ENCODE measurements at regions not wholly inside any gene's neighbourhood (a gene's known extent, or its start where the extent isn't known, plus 50 kb on each side); places are given as distances from the start of the nearest gene placed in this dataset.
"Not testable (repeated sequence)": the region's sequence is repeated elsewhere in the genome, so short reads cannot be mapped to it uniquely, and the experiment has no call there.

DNA sequence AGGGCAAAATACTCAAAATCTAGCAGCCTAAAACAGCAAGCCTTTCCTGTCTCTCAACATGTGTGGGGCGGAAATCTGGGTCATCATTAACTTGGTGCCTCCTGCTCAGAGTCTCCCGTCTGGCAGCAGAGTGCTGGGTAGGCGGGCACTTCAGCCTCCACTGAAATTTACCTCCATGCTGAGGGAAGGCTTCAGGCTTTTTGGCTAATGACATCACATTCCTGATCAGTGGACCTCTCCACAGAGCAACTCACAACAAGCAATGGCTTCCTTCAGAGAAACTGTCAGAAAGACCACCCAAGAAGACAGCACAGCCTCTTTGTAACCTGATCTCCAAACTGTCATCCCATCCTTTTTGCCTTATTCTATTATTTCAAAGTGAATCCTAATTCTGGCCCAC is 1109.0 kb downstream of the UQCRFS1 start:
- TF ChIP-seq, protein P1, sequence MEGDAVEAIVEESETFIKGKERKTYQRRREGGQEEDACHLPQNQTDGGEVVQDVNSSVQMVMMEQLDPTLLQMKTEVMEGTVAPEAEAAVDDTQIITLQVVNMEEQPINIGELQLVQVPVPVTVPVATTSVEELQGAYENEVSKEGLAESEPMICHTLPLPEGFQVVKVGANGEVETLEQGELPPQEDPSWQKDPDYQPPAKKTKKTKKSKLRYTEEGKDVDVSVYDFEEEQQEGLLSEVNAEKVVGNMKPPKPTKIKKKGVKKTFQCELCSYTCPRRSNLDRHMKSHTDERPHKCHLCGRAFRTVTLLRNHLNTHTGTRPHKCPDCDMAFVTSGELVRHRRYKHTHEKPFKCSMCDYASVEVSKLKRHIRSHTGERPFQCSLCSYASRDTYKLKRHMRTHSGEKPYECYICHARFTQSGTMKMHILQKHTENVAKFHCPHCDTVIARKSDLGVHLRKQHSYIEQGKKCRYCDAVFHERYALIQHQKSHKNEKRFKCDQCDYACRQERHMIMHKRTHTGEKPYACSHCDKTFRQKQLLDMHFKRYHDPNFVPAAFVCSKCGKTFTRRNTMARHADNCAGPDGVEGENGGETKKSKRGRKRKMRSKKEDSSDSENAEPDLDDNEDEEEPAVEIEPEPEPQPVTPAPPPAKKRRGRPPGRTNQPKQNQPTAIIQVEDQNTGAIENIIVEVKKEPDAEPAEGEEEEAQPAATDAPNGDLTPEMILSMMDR (IDR thresholded peaks at IDR 0.05; ENCODE audit: low read depth, low read length, missing control alignments): no peak
- H3K4me3 ChIP-seq (replicated peaks; ENCODE audit: low read depth, low read length): no peak overlapping the region
- no peak for DNase-seq (ENCODE audit: extremely low read depth, low read depth)

- DNase-seq (ENCODE audit: extremely low read depth, low read depth): not testable (repeated sequence)
Measured at GRCh38 chr19:28084659-28085157, 1128.2 kb downstream of the UQCRFS1 start.

DNA sequence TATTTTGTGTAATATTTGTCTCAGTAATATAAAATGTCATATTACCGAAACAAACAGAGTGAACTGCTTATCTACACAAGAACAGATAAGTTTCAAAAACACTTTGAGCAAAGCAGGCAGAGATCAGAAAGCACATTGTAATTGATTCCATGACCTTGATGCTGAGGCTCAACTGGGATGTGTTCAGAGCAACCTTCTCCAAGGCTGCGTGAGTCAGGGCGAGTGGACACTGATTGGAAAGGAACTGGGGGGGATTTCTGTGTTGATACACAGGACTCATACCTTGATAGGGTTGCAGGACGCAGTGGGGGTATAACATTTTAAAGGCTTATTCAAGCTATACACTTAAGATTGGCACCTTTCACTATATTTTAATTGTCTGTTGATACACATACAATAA is 1136.3 kb downstream of the UQCRFS1 start:
- TF ChIP-seq, protein P1 (IDR thresholded peaks at IDR 0.05; ENCODE audit: low read depth, low read length, missing control alignments): no peak
- no peak for DNase-seq (ENCODE audit: extremely low read depth, low read depth)
- H3K4me3 ChIP-seq (replicated peaks; ENCODE audit: low read depth, low read length): no peak overlapping the region

More at GRCh38 chr19:28084659-28085157, 1128.2 kb downstream of the UQCRFS1 start:
- not testable (repeated sequence) for H3K4me3 ChIP-seq (replicated peaks; ENCODE audit: low read depth, low read length)

GRCh38 chr19:28075229-28075628 is 1137.7 kb downstream of the UQCRFS1 start:
- DNase-seq (ENCODE audit: extremely low read depth, low read depth): no peak
- TF ChIP-seq, protein P1 (IDR thresholded peaks at IDR 0.05; ENCODE audit: low read depth, low read length, missing control alignments): no peak
- H3K4me3 ChIP-seq (replicated peaks; ENCODE audit: low read depth, low read length): no peak overlapping the region

DNA sequence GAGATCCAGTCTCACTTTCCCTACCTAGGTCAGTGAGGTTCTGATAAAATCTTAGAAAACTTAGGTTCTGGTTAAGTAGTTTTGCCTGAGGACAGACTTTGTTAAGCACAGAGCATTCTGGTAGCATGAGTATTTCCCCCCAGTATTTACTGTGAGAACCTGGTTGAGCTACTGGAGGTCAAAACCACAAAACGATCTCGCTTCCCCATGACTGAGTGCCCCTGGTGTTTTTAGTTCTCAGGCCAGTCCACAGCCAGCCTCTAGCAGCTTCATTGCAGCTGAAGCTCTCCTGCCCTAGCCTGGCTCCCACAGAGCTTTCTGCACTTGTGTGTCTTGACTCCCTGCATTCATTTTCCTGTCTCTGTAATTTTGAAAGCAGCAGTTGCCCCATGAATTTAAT is 1138.2 kb downstream of the UQCRFS1 start:
- TF ChIP-seq, protein P1 (IDR thresholded peaks at IDR 0.05; ENCODE audit: low read depth, low read length, missing control alignments): no peak
- DNase-seq (ENCODE audit: extremely low read depth, low read depth): no peak
- H3K4me3 ChIP-seq (replicated peaks; ENCODE audit: low read depth, low read length): no peak overlapping the region

GRCh38 chr19:28067882-28068281 is 1145.1 kb downstream of the UQCRFS1 start:
- TF ChIP-seq, protein P1 (IDR thresholded peaks at IDR 0.05; ENCODE audit: low read depth, low read length, missing control alignments): no peak
- no peak overlapping the region for H3K4me3 ChIP-seq (replicated peaks; ENCODE audit: low read depth, low read length)
- DNase-seq (ENCODE audit: extremely low read depth, low read depth): no peak

- TF ChIP-seq, protein P1 (IDR thresholded peaks at IDR 0.05; ENCODE audit: low read depth, low read length, missing control alignments): no peak
- no peak for DNase-seq (ENCODE audit: extremely low read depth, low read depth)
- H3K4me3 ChIP-seq (replicated peaks; ENCODE audit: low read depth, low read length): no peak overlapping the region
Measured at GRCh38 chr19:28066988-28067387, 1146.0 kb downstream of the UQCRFS1 start.
